ENCODE measurements at regions not wholly inside any gene's neighbourhood (a gene's known extent, or its start where the extent isn't known, plus 50 kb on each side); places are given as distances from the start of the nearest gene placed in this dataset.

DNA sequence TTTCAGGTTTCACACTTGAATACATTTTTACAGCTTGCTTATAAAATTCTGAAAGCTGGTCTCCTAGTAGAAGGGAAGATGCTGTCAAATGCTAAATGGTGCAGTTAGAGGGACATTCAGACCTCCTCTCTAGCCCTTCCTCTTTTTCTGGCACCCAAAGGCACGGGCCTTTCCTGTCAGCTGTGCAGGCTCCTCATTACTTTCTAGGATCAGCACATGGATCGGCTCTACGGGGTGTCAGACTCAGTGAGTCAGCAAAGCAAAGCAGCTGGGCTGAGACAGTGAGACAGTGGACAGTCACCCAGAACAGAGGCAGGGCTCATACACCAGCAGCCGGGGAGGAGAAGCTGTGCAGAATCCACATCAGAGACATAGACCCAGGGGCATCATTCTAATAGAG lies 80.0 kb upstream of the TNC start:
- TF ChIP-seq, protein P1, sequence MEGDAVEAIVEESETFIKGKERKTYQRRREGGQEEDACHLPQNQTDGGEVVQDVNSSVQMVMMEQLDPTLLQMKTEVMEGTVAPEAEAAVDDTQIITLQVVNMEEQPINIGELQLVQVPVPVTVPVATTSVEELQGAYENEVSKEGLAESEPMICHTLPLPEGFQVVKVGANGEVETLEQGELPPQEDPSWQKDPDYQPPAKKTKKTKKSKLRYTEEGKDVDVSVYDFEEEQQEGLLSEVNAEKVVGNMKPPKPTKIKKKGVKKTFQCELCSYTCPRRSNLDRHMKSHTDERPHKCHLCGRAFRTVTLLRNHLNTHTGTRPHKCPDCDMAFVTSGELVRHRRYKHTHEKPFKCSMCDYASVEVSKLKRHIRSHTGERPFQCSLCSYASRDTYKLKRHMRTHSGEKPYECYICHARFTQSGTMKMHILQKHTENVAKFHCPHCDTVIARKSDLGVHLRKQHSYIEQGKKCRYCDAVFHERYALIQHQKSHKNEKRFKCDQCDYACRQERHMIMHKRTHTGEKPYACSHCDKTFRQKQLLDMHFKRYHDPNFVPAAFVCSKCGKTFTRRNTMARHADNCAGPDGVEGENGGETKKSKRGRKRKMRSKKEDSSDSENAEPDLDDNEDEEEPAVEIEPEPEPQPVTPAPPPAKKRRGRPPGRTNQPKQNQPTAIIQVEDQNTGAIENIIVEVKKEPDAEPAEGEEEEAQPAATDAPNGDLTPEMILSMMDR (IDR thresholded peaks at IDR 0.05; ENCODE audit: low read depth, low read length, missing input control), result no peak
- TF ChIP-seq JUND (IDR thresholded peaks at IDR 0.05) (no peak), TAF1 (conservative IDR thresholded peaks at IDR 0.05) (no peak), GABPA (IDR thresholded peaks at IDR 0.05 in 1 of 2, conservative IDR thresholded peaks at IDR 0.05 in 1 of 2) (no peak), RAD21 (IDR thresholded peaks at IDR 0.05) (no peak), SP1 (IDR thresholded peaks at IDR 0.05) (no peak), RXRA (IDR thresholded peaks at IDR 0.05) (no peak), YY1 (IDR thresholded peaks at IDR 0.05) (no peak)
- TF ChIP-seq, protein P2, sequence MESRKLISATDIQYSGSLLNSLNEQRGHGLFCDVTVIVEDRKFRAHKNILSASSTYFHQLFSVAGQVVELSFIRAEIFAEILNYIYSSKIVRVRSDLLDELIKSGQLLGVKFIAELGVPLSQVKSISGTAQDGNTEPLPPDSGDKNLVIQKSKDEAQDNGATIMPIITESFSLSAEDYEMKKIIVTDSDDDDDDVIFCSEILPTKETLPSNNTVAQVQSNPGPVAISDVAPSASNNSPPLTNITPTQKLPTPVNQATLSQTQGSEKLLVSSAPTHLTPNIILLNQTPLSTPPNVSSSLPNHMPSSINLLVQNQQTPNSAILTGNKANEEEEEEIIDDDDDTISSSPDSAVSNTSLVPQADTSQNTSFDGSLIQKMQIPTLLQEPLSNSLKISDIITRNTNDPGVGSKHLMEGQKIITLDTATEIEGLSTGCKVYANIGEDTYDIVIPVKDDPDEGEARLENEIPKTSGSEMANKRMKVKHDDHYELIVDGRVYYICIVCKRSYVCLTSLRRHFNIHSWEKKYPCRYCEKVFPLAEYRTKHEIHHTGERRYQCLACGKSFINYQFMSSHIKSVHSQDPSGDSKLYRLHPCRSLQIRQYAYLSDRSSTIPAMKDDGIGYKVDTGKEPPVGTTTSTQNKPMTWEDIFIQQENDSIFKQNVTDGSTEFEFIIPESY (IDR thresholded peaks at IDR 0.05), result no peak
- TF ChIP-seq, protein P3, sequence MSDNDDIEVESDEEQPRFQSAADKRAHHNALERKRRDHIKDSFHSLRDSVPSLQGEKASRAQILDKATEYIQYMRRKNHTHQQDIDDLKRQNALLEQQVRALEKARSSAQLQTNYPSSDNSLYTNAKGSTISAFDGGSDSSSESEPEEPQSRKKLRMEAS (IDR thresholded peaks at IDR 0.05), result no peak

All from liver (tissue), 3 donors.